ENCODE measurements at regions not wholly inside any gene's neighbourhood (a gene's known extent, or its start where the extent isn't known, plus 50 kb on each side); places are given as distances from the start of the nearest gene placed in this dataset.
"Not testable (repeated sequence)": the region's sequence is repeated elsewhere in the genome, so short reads cannot be mapped to it uniquely, and the experiment has no call there.

DNA sequence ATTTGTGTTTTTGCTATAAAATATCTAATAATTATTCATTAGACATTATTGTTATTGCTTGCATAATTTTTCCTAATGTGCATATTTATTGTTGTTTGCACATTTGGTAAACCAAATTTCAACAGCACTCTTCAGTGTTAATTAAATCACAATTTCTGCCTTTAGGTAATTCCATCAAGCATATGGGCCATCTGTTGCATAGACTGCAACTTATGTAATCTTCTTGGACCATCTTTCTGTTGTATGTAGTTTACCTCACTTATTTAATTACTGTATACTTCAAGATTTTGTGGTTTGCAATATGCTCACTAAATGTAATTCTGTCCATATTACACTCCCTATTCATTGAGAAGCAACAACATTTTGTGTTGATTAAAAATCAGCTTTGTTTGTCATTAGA lies 1360.1 kb downstream of the REEP3 start:
- no peak for DNase-seq (ENCODE audit: extremely low read depth in 1 of 2, low read depth in 1 of 2)

DNA sequence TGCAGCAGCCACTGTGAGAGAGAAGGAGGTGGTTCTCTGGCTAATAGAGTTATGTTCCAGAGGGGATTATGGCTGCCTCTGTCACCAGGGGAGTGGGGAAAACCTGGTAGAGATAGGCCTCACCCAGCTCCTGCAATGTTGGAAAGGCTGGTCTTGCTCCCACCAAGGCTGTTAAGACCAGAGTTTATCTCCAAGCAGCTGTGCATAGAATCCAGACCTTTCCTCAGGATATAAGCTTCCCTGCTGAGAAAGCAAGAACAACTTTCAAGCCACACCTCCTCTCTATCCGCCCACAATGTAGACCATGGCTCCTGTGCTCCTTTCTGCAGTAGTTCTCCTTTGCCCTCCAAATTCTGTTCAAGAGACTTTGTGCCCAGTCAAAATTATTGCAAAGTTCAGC lies 1375.4 kb downstream of the REEP3 start:
- DNase-seq (ENCODE audit: extremely low read depth in 1 of 2, low read depth in 1 of 2), result no peak

DNA sequence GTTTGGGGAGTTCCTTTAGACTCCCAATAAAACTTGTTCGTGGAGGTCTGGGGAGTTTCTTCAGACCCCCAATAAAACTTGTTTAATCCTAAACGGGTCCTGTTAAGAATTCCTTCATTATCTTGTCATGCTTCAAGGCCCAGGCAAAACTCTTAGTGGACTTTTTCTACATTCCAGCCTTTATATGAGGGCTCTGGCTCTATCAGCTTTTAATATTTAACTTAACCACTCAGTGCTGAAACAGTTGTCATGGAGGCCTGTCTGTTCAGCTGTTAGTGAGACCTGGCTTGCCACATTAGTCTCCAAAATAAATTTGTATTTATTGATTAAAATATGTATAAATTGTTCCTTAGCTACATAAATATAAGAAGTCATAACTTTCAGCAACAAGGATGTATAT lies 1385.1 kb downstream of the REEP3 start:
- DNase-seq (ENCODE audit: extremely low read depth in 1 of 2, low read depth in 1 of 2), result not testable (repeated sequence)

DNA sequence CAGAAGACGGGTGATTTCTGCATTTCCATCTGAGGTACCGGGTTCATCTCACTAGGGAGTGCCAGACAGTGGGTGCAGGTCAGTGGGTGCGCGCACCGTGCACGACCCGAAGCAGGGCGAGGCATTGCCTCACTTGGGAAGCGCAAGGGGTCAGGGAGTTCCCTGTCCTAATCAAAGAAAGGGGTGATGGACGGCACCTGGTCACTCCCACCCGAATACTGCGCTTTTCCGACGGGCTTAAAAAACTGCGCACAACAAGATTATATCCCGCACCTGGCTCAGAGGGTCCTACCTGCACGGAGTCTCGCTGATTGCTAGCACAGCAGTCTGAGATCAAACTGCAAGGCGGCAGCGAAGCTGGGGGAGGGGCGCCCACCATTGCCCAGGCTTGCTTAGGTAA lies 1403.1 kb downstream of the REEP3 start:
- DNase-seq (ENCODE audit: extremely low read depth in 1 of 2, low read depth in 1 of 2), result not testable (repeated sequence)

DNA sequence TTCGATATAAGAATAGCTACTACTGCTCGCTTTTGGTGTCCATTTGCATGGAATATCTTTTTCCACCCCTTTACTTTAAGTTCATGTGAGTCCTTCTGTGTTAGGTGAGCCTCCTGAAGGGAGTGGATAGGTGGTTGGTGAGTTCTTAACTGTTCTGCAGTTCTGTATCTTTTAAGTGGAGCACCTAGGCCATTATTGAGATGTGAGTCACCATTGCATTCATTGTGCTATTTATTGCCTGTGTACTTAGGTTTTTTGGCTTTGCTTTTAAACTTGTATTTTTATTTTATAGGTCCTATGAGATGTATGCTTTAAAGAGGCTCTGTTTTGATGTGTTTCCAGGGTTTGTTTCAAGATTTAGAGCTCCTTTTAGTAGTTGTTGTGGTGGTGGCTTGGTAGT lies 1430.8 kb downstream of the REEP3 start:
- DNase-seq (ENCODE audit: extremely low read depth in 1 of 2, low read depth in 1 of 2), result no peak

DNA sequence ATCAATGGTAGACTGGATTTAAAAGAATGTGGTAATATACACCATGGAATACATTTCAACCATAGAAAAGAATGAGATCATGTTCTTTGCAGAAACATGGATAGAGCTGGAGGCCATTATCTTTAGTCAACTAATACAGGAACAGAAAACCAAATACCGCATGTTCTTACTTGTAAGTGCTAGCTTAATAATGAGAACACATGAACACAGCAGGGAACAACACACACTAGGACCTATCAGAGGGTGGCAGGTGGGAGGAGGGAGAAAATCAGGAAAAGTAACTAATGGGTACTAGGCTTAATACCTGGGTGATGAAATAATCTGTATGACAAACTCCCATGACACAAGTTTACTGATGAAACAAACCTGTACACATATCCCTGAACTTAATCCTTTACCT lies 1435.2 kb downstream of the REEP3 start:
- no peak for DNase-seq (ENCODE audit: extremely low read depth in 1 of 2, low read depth in 1 of 2)

DNA sequence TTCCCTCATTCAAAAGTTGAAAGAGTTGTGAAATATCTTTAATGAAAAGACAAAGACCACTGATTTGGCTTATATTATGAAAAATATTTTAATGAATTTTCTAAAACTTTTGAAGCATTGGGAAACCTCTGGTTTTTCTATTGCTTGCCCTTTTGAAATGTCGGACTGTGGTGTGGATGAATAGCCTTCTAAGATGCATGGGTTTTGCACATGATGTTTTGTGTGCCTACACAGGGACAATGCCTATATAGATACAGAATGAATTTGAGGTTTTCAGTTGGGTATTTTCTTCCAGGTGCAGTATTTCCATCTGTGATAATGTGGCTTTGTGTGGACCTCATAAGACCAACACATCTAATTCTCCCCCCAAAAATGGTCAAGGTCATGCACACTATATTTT lies 1437.9 kb downstream of the REEP3 start:
- DNase-seq (ENCODE audit: extremely low read depth in 1 of 2, low read depth in 1 of 2), result no peak

DNA sequence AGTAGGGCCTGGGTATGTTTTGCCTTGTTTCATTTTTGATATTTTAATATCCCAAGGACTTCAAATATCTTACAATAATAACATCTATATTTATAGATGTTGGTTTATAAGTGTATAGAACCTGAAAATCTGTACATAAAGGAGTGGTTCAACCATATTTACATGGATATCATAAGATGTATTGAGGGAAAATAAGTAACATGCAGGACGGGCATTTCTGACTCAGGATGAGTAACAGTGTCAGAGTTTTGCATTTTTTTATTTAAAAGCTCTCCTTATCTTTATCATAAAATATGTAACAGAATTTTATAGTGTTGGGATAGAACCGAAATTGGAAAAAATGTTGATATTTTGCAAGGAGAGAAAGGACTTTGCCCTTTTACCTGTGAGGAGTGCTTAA lies 1438.7 kb downstream of the REEP3 start:
- DNase-seq (ENCODE audit: extremely low read depth in 1 of 2, low read depth in 1 of 2), result no peak

DNA sequence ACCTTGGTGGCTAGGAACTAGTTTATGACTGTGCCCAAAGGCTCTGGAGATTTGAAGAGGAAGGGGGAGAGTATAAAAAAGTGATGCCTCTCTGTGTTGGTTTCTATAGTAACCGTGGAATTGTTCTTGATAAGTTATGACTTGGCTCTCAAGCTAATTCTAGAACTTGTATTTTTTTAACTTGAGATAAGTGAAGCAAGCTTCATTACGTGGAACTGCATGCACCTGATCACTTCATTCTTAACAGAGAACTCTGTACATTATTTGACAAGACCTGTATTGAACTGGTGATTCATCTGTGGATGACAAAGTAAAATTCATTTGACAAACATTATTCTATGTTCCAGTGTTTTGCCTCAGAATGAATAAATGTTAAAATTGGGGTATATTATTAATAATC lies 1452.2 kb downstream of the REEP3 start:
- no peak for DNase-seq (ENCODE audit: extremely low read depth in 1 of 2, low read depth in 1 of 2)

DNA sequence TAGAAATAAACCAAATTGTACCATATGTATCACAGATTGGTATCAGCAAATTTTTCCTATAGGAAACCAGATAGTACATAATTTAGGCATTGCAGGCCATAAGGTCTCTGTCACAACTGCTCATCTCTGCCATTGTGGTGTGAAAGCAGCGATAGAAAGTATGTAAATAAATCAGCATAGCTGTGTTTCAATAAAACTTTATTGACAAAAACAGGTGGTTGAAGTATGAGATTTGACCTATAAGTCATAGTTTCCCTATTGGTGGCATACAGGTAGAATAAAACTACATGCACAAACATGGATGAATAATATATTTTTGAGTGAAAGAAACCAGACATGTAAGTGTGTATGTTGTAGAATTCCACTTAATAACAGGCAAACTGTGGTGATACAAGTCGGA lies 1454.9 kb downstream of the REEP3 start:
- DNase-seq (ENCODE audit: extremely low read depth in 1 of 2, low read depth in 1 of 2), result no peak

DNA sequence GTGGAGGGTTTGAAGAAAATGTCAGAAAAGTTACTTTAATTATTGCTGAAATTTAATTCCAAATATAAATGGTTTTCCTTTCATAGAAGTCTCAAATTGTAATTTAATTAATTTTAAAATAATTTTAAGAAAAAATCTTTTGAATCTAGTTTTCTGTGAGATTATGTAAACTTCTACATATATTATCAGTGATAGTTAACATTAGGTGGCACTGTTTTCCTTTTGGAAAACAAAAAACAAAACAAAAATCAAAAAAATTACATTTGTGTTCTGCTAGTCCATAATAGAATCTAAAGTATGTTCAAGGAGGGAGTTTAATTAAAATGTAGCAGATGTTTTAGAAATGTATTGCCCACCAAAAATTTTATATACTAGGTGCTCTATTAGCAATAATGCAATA lies 1456.7 kb downstream of the REEP3 start:
- no peak for DNase-seq (ENCODE audit: extremely low read depth in 1 of 2, low read depth in 1 of 2)

DNA sequence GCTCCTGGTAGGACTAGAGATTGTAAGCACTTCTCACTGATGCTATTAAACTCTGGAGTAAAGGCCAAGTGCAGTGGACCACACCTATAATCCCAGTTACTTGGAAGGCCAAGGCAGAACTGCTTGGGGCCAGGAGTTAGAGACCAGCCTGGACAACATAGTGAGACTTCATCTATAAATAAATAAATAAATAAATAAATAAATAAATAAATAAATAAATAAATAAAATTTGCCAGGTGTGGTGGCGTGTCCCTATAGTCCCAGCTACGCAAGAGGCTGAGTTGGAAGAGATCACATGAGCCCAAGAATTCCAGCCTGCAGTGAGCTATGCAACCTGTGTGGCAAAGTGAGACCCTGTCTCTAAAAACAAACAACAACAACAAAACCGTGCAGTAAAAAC lies 1475.7 kb downstream of the REEP3 start:
- DNase-seq (ENCODE audit: extremely low read depth in 1 of 2, low read depth in 1 of 2), result no peak

DNA sequence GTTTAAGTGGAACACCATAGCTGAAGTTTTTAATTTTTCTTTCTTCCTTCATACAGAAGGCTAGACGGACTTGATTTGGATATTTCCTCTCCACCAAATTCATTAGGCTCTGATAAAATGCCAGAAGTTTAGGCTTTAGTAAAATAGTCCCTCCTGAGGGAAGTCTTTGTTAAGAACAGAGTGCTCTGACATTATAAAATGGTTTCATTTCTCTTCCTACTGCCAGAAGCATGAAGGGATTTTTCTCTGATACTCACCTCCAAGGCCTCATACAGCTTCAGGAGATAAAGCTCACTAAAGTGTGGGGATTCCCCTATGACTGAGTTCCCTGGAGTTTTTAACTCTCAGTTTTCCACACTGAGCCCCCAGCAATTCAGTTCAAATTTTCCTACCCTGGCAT lies 1489.6 kb downstream of the REEP3 start:
- no peak for DNase-seq (ENCODE audit: extremely low read depth in 1 of 2, low read depth in 1 of 2)

DNA sequence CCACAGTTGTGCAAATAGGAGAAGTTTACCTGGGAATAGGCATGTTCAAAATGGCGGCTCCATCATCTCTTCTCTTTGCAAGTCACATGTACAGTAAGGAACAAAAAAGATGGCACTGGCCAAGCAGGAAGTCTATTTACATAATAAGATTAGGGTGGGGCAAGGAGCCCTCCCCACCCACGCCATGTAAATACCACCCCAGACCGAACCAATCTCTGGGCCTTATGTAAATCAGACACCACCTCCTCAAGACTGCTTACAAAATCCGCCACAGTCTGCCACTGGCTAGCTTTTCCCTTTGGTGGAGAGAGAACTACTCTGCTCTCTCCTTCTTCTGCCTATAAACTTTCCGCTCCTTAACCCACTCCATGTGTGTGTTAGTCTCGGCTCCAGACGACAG lies 1496.3 kb downstream of the REEP3 start:
- DNase-seq (ENCODE audit: extremely low read depth in 1 of 2, low read depth in 1 of 2), result no peak

DNA sequence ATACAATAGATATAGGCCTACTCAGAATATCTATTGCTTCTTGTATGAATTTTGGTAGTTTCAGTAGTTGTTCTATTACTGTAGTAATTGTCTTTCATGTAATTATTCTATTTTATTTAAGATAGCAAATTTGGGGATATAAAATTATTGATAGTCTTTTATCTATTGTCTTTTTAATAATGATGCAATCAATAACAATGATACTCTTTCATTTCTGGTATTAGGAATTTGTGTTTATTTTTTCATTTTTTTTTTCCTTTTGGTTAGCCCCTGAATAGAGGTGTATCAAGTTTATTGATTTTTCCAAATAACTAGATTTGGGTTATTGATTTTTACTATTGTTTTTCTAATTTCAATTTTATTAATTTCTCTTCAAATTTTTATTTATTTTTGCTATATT lies 1503.7 kb downstream of the REEP3 start:
- no peak for DNase-seq (ENCODE audit: extremely low read depth in 1 of 2, low read depth in 1 of 2)

DNA sequence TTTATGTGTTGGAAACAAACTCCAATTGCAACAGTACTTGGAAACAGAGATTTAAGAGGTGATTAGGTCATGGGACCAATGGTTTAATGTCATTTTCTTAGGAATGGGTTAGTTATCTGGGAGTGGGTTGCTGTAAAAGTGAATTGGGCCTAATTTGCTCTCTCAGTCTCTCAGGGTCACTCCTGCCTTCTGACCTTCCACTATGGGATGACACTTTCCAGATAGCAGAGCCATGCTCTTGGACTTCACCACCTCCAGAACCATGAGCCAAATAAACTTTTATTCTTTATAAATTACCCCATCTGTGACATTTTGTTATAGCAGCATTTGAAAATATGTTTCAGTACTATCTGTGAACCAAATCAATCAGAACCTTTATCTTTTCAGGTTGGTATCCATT lies 1509.1 kb downstream of the REEP3 start:
- DNase-seq (ENCODE audit: extremely low read depth in 1 of 2, low read depth in 1 of 2), result no peak

DNA sequence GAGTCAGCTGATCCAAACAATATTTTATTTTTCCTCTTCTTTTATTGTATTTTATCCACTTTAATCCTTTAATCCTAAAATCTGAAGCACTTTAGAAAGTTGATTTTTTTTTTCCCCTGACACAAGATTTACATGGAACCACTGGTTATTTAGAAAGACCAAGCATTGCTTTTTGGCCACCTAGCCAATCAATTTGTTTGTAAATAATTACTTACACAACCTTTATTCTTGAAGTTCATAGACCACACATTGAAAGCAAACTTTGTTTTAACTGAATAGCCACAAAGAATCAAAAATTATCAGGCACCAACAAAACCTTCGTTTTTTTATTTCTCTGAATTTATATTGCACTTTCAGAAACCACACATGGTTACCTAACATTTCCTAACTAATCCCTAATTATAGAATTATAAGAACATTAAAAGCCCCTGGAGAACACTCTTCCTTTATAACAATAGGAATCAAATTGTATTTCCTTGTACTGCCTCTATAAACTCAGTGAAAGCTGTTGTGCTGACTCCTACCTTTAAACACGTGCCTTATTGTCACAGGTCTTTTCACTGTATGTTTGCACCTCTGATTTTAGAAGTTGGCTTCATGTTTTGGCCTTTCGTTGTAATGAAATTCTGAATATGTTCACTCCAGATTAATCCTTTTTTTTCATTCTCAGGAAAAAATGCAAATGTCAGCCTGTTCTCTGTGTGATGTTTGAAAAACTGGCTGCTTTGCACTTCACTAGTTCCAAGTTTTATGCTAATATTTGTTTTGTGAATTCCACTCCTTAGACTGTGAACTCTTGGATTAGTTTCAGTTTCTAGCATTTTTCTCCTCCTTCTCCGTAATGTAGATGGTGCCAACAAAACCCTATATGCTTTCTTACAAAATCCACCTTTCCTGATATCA lies 1511.9 kb downstream of the REEP3 start:
- no peak for DNase-seq (ENCODE audit: extremely low read depth in 1 of 2, low read depth in 1 of 2)

DNA sequence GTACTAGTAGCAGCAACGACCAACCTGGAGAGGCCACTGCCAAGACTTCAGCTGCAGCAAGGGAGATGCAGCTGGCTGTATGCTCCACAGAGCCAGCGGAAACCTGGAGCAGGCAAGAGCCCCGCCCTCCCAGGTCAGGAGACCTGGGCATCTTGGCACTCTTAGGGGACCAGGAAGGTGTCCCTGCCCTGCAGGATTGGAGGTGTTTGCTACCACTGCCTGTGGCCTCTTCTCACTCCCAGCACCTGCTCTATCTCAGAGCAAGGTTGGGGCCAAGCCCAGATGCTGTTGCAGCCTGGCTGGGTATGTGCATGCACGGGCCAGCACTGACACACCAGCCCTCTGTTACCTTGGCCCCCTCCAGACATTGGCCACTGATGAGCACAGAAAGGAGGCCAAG lies 1512.8 kb downstream of the REEP3 start:
- no peak for DNase-seq (ENCODE audit: extremely low read depth in 1 of 2, low read depth in 1 of 2)

DNA sequence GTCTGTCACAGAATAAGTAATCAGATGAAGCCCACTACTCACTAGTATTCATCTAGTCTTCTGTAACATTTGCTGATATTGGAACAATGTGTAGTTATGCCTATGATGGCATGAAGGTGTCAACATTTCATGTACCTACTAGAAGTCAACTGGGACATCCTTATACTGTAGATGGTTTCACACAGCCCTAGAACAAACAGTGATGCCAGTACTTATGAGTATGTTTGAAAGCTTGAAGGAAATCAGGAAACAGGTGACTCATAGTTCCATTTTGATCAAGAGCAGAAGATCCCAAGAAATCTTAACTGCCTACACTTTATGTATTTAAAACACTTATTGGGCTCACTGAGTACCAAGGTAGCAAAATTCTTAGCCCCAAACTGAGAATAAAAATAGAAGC lies 1519.6 kb downstream of the REEP3 start:
- no peak for DNase-seq (ENCODE audit: extremely low read depth in 1 of 2, low read depth in 1 of 2)

DNA sequence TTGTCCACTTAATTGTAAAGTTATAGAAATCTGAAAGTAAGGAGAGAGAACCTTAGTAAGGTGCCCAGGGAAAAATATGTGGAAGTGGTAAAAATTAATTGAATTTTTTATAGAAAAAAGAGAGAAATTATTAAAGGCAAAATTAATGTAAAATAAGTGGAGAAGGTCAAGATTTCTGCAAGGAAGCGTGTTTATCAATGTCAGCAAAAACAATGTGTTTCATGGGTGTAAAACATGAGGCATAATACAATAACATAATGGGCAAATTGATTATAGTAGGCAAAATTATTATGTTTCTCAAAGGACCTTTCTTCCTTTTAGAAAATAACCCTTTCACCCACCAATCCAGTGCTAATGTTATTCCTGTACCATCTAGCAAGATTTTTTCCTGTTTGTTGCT lies 1520.1 kb downstream of the REEP3 start:
- no peak for DNase-seq (ENCODE audit: extremely low read depth in 1 of 2, low read depth in 1 of 2)

DNA sequence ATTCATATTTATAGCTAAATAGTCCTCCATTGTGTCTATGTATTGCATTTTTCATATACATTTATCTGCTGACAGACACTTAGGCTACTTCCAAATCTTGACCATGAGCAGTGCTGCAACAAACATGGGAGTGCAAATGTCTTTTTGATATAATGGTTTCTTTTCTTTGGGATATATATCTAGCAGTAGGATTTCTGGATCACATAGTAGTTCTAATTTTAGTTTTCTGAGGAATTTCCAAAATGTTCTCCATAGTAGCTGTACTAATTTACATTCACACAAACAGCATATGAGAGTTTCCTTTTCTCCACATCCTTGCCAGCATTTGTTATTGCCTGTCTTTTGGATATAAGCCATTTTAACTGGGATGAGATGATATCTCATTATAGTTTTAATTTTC lies 1521.3 kb downstream of the REEP3 start:
- no peak for DNase-seq (ENCODE audit: extremely low read depth in 1 of 2, low read depth in 1 of 2)

DNA sequence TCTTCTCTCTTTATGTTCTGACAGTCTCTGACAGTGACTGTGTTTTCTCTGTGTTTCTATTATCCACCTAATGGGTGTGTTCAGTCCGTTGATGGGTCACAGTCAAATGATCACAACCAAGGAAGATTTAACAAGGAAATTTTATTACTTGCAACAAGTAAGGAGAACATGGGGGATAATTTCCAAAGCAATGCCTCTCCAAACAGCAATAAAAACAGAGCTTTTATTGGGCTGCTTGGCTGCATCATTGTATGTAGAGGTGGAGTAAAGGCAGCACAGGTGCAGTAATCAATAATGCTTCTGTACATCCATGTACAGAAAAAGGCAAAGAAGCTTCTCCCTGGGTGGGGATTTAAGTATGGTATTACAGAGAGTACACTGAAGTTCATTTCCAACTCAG lies 1525.6 kb downstream of the REEP3 start:
- no peak for DNase-seq (ENCODE audit: extremely low read depth in 1 of 2, low read depth in 1 of 2)

DNA sequence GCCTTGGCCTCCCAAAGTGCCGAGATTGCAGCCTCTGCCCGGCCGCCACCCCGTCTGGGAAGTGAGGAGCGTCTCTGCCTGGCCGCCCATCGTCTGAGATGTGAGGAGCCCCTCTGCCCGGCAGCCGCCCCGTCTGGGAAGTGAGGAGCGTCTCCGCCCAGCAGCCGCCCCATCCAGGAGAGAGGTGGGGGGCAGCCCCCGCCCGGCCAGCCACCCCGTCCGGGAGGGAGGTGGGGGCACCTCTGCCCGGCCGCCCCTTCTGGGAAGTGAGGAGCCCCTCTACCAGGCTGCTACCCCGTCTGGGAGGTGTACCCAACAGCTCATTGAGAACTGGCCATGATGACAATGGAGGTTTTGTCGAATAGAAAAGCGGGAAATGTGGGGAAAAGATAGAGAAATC lies 1530.9 kb downstream of the REEP3 start:
- DNase-seq (ENCODE audit: extremely low read depth in 1 of 2, low read depth in 1 of 2), result not testable (repeated sequence)

Measured in activated CD8-positive, alpha-beta memory T cell treated with anti-CD3 and anti-CD28 coated beads for 1 hour (primary cell).